ENCODE measurements at regions not wholly inside any gene's neighbourhood (a gene's known extent, or its start where the extent isn't known, plus 50 kb on each side); places are given as distances from the start of the nearest gene placed in this dataset.

DNA sequence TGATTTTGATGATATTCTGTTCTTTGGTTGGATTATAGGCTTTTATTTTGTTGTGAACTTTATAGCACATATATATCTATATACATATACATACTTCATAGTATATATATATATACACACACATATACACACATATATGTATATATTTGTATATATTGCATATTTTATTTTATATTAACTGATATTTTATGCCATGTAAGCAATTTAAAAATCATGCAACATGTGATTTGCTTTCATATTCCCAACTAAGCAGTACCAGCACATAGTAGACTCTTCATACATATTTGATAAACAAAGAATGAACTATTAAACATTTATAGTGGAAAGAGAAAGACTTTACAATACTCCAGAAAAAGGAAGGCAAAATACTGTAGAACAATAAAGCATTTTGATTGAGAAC lies 679.2 kb downstream of the TENT5A start:
- no peak for TF ChIP-seq SUZ12 (IDR thresholded peaks at IDR 0.05; ENCODE audit: extremely low read depth, insufficient read depth, insufficient read length)
- no peak for TF ChIP-seq ZNF274 (IDR thresholded peaks at IDR 0.05; ENCODE audit: low read depth, low read length)

Measured in NT2/D1 (cell line).